Activated T-helper 17 cell treated with anti-CD3 and anti-CD28 coated beads, Interleukin-2, amount 50 U/mL, for 72 hours (primary cell): ENCODE measurements at regions not wholly inside any gene's neighbourhood (a gene's known extent, or its start where the extent isn't known, plus 50 kb on each side); places are given as distances from the start of the nearest gene placed in this dataset.
"Not testable (repeated sequence)": the region's sequence is repeated elsewhere in the genome, so short reads cannot be mapped to it uniquely, and the experiment has no call there.

Source experiments
- ATAC-seq: fragments of 150-1000 bp; cut with Tn5 transposase; replicated peaks from 2 replicates; pipeline ENCODE4 v1.10.0; 2021; ENCODE audit warnings: mild to moderate bottlenecking, moderate library complexity
- H3K27ac Mint-ChIP-seq: one replicate; pipeline ENCODE4 v1.8.0; 2022; ENCODE audit warnings: mixed read lengths
- H3K27me3 Mint-ChIP-seq: one replicate; pipeline ENCODE4 v1.8.0; 2022; ENCODE audit warnings: mixed read lengths
- H3K36me3 Mint-ChIP-seq: one replicate; pipeline ENCODE4 v1.8.0; 2022; ENCODE audit warnings: low read depth, mild to moderate bottlenecking, mixed read lengths
- H3K4me1 Mint-ChIP-seq: one replicate; pipeline ENCODE4 v1.8.0; 2022; ENCODE audit warnings: mixed read lengths
- H3K4me3 Mint-ChIP-seq: one replicate; pipeline ENCODE4 v1.8.0; 2022; ENCODE audit warnings: mild to moderate bottlenecking, mixed read lengths
- H3K9me3 Mint-ChIP-seq: one replicate; pipeline ENCODE4 v1.8.0; 2022; ENCODE audit warnings: mixed read lengths

GRCh38 chr1:69103213-69103612 lies 464.5 kb upstream of the LRRC7 start:
- H3K9me3 Mint-ChIP-seq = peaks cover 25% of the 10 kb centered on the region
- H3K27ac Mint-ChIP-seq = no peak overlapping the region
- H3K36me3 Mint-ChIP-seq = no peaks in the 10 kb centered on the region
- ATAC-seq = no peak
- H3K4me3 Mint-ChIP-seq = no peak overlapping the region
- H3K4me1 Mint-ChIP-seq = no peaks in the 10 kb centered on the region
- H3K27me3 Mint-ChIP-seq = no peaks in the 10 kb centered on the region

GRCh38 chr1:69103705-69104385 lies 463.9 kb upstream of the LRRC7 start:
- Mint-ChIP-seq H3K4me1 (no peaks in the 10 kb centered on the region), H3K27me3 (no peaks in the 10 kb centered on the region), H3K36me3 (no peaks in the 10 kb centered on the region), H3K4me3 (no peak overlapping the region), H3K9me3 (peaks cover 25% of the 10 kb centered on the region), H3K27ac (no peak overlapping the region)
- ATAC-seq = no peak

- Mint-ChIP-seq H3K27me3 (no peaks in the 10 kb centered on the region), H3K36me3 (no peaks in the 10 kb centered on the region), H3K9me3 (peaks cover 31% of the 10 kb centered on the region), H3K27ac (no peak overlapping the region), H3K4me3 (no peak overlapping the region), H3K4me1 (no peaks in the 10 kb centered on the region)
- no peak for ATAC-seq
Observed at GRCh38 chr1:69104894-69105293, 462.8 kb upstream of the LRRC7 start.

DNA sequence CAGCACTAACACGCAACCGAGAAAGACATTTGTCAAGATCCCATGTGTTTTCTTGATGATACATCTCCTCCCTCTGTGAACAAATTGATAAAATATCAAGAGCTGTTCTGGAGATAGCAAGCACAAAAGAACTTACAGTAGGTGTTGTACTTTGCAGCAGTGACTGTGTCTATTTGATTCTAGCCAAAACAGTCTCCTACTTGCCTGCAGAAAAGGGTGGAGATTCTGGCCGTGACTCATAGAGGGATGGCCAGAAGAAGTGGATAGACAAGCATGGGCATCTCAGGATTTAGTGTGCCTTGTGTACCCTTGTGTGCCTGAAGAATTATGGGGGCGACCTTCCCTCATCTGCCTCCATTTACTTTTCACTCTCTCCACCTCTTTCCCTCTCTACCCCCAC lies 458.4 kb upstream of the LRRC7 start:
- Mint-ChIP-seq H3K27me3 (no peaks in the 10 kb centered on the region), H3K27ac (no peak overlapping the region), H3K4me3 (no peak overlapping the region), H3K36me3 (no peaks in the 10 kb centered on the region), H3K4me1 (no peaks in the 10 kb centered on the region), H3K9me3 (peaks cover 19% of the 10 kb centered on the region)
- ATAC-seq = no peak

GRCh38 chr1:69110851-69111250 lies 456.9 kb upstream of the LRRC7 start:
- ATAC-seq = no peak
- Mint-ChIP-seq H3K4me1 (no peaks in the 10 kb centered on the region), H3K36me3 (no peaks in the 10 kb centered on the region), H3K27ac (no peak overlapping the region), H3K27me3 (no peaks in the 10 kb centered on the region), H3K9me3 (peaks cover 19% of the 10 kb centered on the region), H3K4me3 (no peak overlapping the region)

DNA sequence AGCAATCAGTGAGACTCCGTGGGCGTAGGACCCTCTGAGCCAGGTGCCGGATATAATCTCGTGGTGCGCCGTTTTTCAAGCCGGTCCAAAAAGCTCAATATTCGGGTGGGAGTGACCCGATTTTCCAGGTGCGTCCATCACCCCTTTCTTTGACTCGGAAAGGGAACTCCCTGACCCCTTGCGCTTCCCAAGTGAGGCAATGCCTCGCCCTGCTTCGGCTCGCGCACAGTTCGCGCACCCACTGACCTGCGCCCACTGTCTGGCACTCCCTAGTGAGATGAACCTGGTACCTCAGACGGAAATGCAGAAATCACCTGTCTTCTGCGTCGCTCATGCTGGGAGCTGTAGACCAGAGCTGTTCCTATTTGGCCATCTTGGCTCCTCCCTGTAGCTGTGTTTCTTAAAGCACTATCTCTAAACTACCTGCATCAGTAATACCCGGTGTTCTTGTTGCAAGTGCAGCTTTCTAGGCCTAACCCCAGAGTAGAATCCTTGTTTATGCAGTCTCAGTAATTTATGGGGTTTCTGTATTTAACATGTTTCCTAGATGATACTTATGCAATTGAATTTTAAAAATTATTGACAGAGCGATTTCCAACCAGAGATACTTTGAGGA lies 447.5 kb upstream of the LRRC7 start:
- not testable (repeated sequence) for H3K36me3 Mint-ChIP-seq, H3K4me3 Mint-ChIP-seq, H3K27me3 Mint-ChIP-seq, H3K9me3 Mint-ChIP-seq, H3K4me1 Mint-ChIP-seq, H3K27ac Mint-ChIP-seq, ATAC-seq

GRCh38 chr1:69120817-69121216 lies 446.9 kb upstream of the LRRC7 start:
- no peaks in the 10 kb centered on the region for H3K4me1 Mint-ChIP-seq
- H3K9me3 Mint-ChIP-seq = peaks cover 5% of the 10 kb centered on the region
- no peaks in the 10 kb centered on the region for H3K27me3 Mint-ChIP-seq
- no peak overlapping the region for H3K27ac Mint-ChIP-seq
- no peak overlapping the region for H3K4me3 Mint-ChIP-seq
- no peaks in the 10 kb centered on the region for H3K36me3 Mint-ChIP-seq
- no peak for ATAC-seq

DNA sequence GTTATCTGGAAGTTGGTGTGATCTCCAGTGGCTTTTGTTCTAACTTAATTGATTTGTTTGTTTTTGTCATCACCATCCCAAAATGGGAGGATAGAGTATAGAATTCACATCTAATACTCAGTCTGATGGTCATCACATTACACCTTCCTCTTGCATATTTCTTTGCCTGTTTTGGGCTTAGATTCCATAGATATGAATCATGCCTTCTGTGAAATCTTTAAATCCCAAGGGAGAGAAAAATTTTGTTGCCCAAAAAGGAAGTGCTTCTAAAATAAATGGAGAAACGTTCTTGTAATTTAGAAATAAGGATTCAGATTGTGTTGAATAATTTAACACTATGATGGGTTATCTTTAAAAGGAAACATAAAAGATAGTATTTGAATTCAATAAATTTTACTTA lies 446.0 kb upstream of the LRRC7 start:
- H3K27ac Mint-ChIP-seq = no peak overlapping the region
- H3K27me3 Mint-ChIP-seq = no peaks in the 10 kb centered on the region
- H3K4me3 Mint-ChIP-seq = no peak overlapping the region
- no peak for ATAC-seq
- H3K36me3 Mint-ChIP-seq = no peaks in the 10 kb centered on the region
- H3K9me3 Mint-ChIP-seq = peaks cover 8% of the 10 kb centered on the region
- H3K4me1 Mint-ChIP-seq = no peaks in the 10 kb centered on the region

- no peaks in the 10 kb centered on the region for H3K4me1 Mint-ChIP-seq
- no peak overlapping the region for H3K4me3 Mint-ChIP-seq
- no peak for ATAC-seq
- no peaks in the 10 kb centered on the region for H3K27me3 Mint-ChIP-seq
- no peaks in the 10 kb centered on the region for H3K36me3 Mint-ChIP-seq
- H3K27ac Mint-ChIP-seq = no peak overlapping the region
- H3K9me3 Mint-ChIP-seq = peaks cover 13% of the 10 kb centered on the region
Observed at GRCh38 chr1:69122373-69122772, 445.3 kb upstream of the LRRC7 start.

- H3K27me3 Mint-ChIP-seq = no peaks in the 10 kb centered on the region
- no peak for ATAC-seq
- no peaks in the 10 kb centered on the region for H3K36me3 Mint-ChIP-seq
- H3K4me1 Mint-ChIP-seq = no peaks in the 10 kb centered on the region
- peaks cover 14% of the 10 kb centered on the region for H3K9me3 Mint-ChIP-seq
- H3K4me3 Mint-ChIP-seq = no peak overlapping the region
- no peak overlapping the region for H3K27ac Mint-ChIP-seq
Observed at GRCh38 chr1:69123486-69123885, 444.2 kb upstream of the LRRC7 start.

DNA sequence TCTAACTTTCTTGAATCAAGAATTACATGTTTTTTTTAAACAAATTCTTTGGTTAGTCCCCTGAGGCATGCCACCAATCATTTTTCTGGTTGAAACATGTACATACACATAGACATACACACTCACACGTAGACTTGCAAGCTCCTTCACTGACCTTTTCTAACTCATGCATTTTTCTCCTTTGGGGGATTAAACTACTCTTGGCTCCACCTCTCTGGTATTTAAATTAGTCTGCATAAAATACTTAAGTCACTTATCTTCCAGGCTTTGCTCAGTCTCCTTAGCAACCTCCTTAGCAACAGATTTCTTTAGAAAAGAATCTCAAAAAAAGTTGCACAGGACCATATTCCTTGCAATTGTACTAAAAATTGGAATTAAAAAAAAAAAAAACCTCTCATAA lies 440.9 kb upstream of the LRRC7 start:
- H3K36me3 Mint-ChIP-seq = no peaks in the 10 kb centered on the region
- H3K4me3 Mint-ChIP-seq = no peak overlapping the region
- ATAC-seq = no peak
- H3K4me1 Mint-ChIP-seq = no peaks in the 10 kb centered on the region
- H3K9me3 Mint-ChIP-seq = peaks cover 17% of the 10 kb centered on the region
- H3K27me3 Mint-ChIP-seq = no peaks in the 10 kb centered on the region
- no peak overlapping the region for H3K27ac Mint-ChIP-seq

DNA sequence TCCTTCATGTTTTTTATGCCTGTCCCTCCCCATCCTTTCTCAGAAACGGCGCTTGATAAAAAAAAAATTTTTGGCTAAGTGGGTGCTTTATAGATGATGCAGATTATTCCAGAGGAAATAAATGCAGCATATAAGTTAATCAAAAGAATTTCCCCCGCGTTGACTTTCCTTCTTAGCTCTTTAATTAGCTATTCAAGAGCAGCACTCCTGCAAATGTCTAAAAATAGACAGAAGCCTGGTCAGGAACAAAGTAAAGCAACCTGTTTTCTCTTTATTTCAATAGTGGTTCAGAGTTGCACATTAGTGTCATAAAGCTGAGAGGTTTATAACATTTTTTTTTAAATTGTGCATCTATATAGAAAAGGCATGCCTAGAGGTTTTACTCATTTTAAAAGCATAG lies 439.5 kb upstream of the LRRC7 start:
- H3K27ac Mint-ChIP-seq = no peak overlapping the region
- H3K9me3 Mint-ChIP-seq = peaks cover 22% of the 10 kb centered on the region
- ATAC-seq = no peak
- H3K4me3 Mint-ChIP-seq = no peak overlapping the region
- no peaks in the 10 kb centered on the region for H3K36me3 Mint-ChIP-seq
- H3K27me3 Mint-ChIP-seq = no peaks in the 10 kb centered on the region
- no peaks in the 10 kb centered on the region for H3K4me1 Mint-ChIP-seq

DNA sequence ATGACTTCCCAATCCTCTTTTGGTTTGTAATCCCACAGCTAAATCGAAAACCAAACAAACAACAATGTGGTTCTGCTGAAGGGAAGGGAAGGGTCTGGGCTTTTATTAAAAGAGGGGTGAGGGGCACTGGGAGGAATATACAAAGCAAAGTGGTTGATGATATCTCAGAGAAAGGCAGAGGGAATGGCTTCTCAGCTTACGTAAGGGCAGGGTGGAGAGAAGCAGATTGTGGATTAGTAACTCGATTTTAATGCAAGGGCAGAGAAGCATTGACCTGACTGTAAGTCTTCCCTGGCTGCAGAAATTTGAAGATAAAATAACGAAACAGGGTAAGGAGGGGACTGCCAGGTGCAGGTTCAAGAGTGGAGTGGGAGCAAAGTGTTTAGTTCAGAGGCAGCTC lies 438.2 kb upstream of the LRRC7 start:
- H3K4me1 Mint-ChIP-seq = no peaks in the 10 kb centered on the region

DNA sequence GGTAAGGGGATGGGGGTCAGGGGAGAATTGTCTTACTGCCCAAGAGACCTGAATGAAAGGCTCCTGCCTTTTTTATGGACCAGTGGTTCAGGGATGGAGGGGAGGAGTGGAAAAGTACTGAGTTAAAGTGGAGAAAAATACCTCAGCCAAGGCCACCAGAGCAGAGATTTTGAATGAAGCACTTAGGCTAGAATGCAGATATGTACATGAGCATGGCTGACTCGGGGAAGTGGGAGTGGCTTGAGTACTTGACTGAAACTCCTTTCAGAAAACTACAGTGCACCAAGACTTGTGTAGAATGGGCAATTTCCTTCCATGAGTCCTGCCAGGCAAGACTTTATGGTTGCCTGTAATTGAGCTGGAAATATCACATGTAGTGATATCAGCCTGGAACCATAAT lies 429.6 kb upstream of the LRRC7 start:
- Mint-ChIP-seq H3K4me1 (no peaks in the 10 kb centered on the region), H3K9me3 (peaks cover 26% of the 10 kb centered on the region), H3K27ac (no peak overlapping the region), H3K4me3 (no peak overlapping the region), H3K36me3 (no peaks in the 10 kb centered on the region), H3K27me3 (no peaks in the 10 kb centered on the region)
- no peak for ATAC-seq

More for the DNA sequence above, 438.2 kb upstream of the LRRC7 start:
- Mint-ChIP-seq H3K9me3 (peaks cover 22% of the 10 kb centered on the region), H3K27ac (no peak overlapping the region), H3K4me3 (no peak overlapping the region), H3K27me3 (no peaks in the 10 kb centered on the region), H3K36me3 (no peaks in the 10 kb centered on the region)
- ATAC-seq = no peak

DNA sequence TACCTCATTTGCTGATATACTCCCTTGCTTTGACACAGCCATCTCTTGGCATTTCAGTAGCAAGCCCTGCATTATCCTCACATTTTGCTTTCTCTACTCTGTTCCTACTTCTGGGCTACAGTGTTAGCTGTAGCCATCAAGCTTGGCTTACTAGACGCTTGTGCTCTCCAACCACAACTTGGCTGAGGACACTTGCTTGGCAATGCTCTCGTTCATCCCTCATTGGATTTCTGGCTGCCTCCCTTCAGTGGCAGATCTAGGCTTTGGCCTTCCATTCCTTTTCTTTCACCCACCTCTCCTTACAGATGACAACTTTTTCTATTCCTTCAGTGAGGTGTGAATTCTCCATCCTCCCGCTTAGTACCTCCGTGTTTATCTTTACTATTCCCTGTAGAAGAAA lies 428.7 kb upstream of the LRRC7 start:
- H3K4me3 Mint-ChIP-seq = no peak overlapping the region
- no peak for ATAC-seq
- H3K4me1 Mint-ChIP-seq = no peaks in the 10 kb centered on the region
- H3K27me3 Mint-ChIP-seq = no peaks in the 10 kb centered on the region
- H3K9me3 Mint-ChIP-seq = peaks cover 26% of the 10 kb centered on the region
- no peaks in the 10 kb centered on the region for H3K36me3 Mint-ChIP-seq
- H3K27ac Mint-ChIP-seq = no peak overlapping the region

- Mint-ChIP-seq H3K4me1 (no peaks in the 10 kb centered on the region), H3K4me3 (no peak overlapping the region), H3K9me3 (peaks cover 9% of the 10 kb centered on the region), H3K36me3 (no peaks in the 10 kb centered on the region), H3K27me3 (no peaks in the 10 kb centered on the region), H3K27ac (no peak overlapping the region)
- ATAC-seq = no peak
Observed at GRCh38 chr1:69146303-69146702, 421.4 kb upstream of the LRRC7 start.
